CD14-positive monocyte (primary cell): ENCODE measurements at regions not wholly inside any gene's neighbourhood (a gene's known extent, or its start where the extent isn't known, plus 50 kb on each side); places are given as distances from the start of the nearest gene placed in this dataset.
A peak's percentile ranks its signal among the peaks of the same experiment; 100 is the strongest.

ENCODE experiments used
- DNase-seq, 3 donors: peaks; one replicate each; pipeline ENCODE4 v3.0.0-alpha.2; 2011 to 2022
- H2AFZ ChIP-seq: 2 replicates; pipeline ENCODE4 v1.6.0; 2012; ENCODE audit warnings: mild to moderate bottlenecking, low read depth, low read length, inconsistent platforms; ENCODE audit not compliant: insufficient read depth, poor library complexity, severe bottlenecking
- H3K27ac ChIP-seq, 2 donors: 1 replicate in 1 of 2; 2 replicates in 1 of 2; pipeline ENCODE4 v1.5.1; 2012 to 2013; ENCODE audit warnings: low read length in 2 of 2, control low read depth in 1 of 2, inconsistent platforms in 1 of 2, low read depth in 1 of 2, mild to moderate bottlenecking in 1 of 2
- H3K27me3 ChIP-seq, 2 donors: one replicate each; pipeline versions ENCODE4 v1.6.0 to v1.6.1; 2011 to 2013; ENCODE audit warnings: low read length in 2 of 2; ENCODE audit not compliant: control insufficient read depth in 2 of 2, insufficient read depth in 2 of 2
- H3K36me3 ChIP-seq, 2 donors: replicated peaks in 1 of 2; 1 replicate in 1 of 2; 2 replicates in 1 of 2; pipeline versions ENCODE4 v1.5.1 to v1.6.1; 2012 to 2013; ENCODE audit warnings: low read length in 2 of 2, control low read depth in 1 of 2, inconsistent platforms in 1 of 2, mild to moderate bottlenecking in 1 of 2; ENCODE audit not compliant: insufficient read depth in 2 of 2, control insufficient read depth in 1 of 2
- H3K4me1 ChIP-seq, 2 donors: 1 replicate in 1 of 2; 2 replicates in 1 of 2; pipeline versions ENCODE4 v1.5.1 to v1.6.1; 2012 to 2013; ENCODE audit warnings: low read length in 2 of 2, control low read depth in 1 of 2, inconsistent platforms in 1 of 2, mild to moderate bottlenecking in 1 of 2, moderate library complexity in 1 of 2; ENCODE audit not compliant: insufficient read depth in 2 of 2, control insufficient read depth in 1 of 2
- H3K4me2 ChIP-seq: replicated peaks from 2 replicates; pipeline ENCODE3; 2012; ENCODE audit warnings: low read length, moderate library complexity, mild to moderate bottlenecking; ENCODE audit not compliant: poor library complexity, severe bottlenecking; ENCODE audit errors: extremely low read depth
- H3K4me3 ChIP-seq, 3 experiments: fragments of 200-600 bp in 1 of 3; sonication (generic) in 1 of 3; replicated peaks in 1 of 3; 1 replicate in 2 of 3; 2 replicates in 1 of 3; pipeline ENCODE4 v1.5.1; 2011 to 2013; ENCODE audit warnings: low read length in 3 of 3, mild to moderate bottlenecking in 3 of 3, control low read depth in 2 of 3, low read depth in 2 of 3, inconsistent platforms in 1 of 3, moderate library complexity in 1 of 3
- H3K79me2 ChIP-seq: 2 replicates; pipeline ENCODE4 v1.6.0; 2012; ENCODE audit warnings: mild to moderate bottlenecking, control low read depth, inconsistent platforms, low read length, moderate library complexity; ENCODE audit not compliant: insufficient read depth
- H3K9ac ChIP-seq: 2 replicates; pipeline ENCODE4 v1.6.0; 2017; ENCODE audit warnings: low read length, mild to moderate bottlenecking; ENCODE audit not compliant: insufficient read depth, poor library complexity, severe bottlenecking
- H3K9me3 ChIP-seq, 2 donors: replicated peaks in 1 of 2; 1 replicate in 1 of 2; 2 replicates in 1 of 2; pipeline versions ENCODE4 v1.5.1 to v1.6.1; 2012 to 2013; ENCODE audit warnings: low read length in 2 of 2, control low read depth in 1 of 2; ENCODE audit not compliant: control insufficient read depth in 1 of 2, insufficient read depth in 1 of 2
- H4K20me1 ChIP-seq: 2 replicates; pipeline ENCODE4 v1.6.0; 2012; ENCODE audit warnings: mild to moderate bottlenecking, low read length, control low read depth, moderate library complexity; ENCODE audit not compliant: insufficient read depth
- H3K27ac Mint-ChIP-seq, 7 donors: one replicate each; pipeline ENCODE4 v1.8.0; 2020; ENCODE audit warnings: mild to moderate bottlenecking in 7 of 7, mixed read lengths in 7 of 7, moderate library complexity in 6 of 7, inconsistent platforms in 2 of 7
- H3K27me3 Mint-ChIP-seq, 3 donors: one replicate each; pipeline ENCODE4 v1.8.0; 2021 to 2022; ENCODE audit warnings: low read depth in 3 of 3, mild to moderate bottlenecking in 3 of 3, mixed read lengths in 3 of 3, moderate library complexity in 3 of 3, inconsistent platforms in 1 of 3
- H3K36me3 Mint-ChIP-seq, 2 donors: one replicate each; pipeline ENCODE4 v1.8.0; 2020; ENCODE audit warnings: mixed read lengths in 2 of 2, inconsistent platforms in 1 of 2, mild to moderate bottlenecking in 1 of 2
- H3K4me1 Mint-ChIP-seq: one replicate; pipeline ENCODE4 v1.8.0; 2020; ENCODE audit warnings: mild to moderate bottlenecking, mixed read lengths
- H3K4me3 Mint-ChIP-seq, 2 donors: one replicate each; pipeline ENCODE4 v1.8.0; 2020; ENCODE audit warnings: mild to moderate bottlenecking in 2 of 2, mixed read lengths in 2 of 2, moderate library complexity in 1 of 2
- H3K9me3 Mint-ChIP-seq, 7 donors: one replicate each; pipeline ENCODE4 v1.8.0; 2020 to 2022; ENCODE audit warnings: mixed read lengths in 7 of 7, mild to moderate bottlenecking in 6 of 7, moderate library complexity in 6 of 7, inconsistent platforms in 2 of 7
- CTCF ChIP-seq: fragments of 200-600 bp; IDR thresholded peaks from one replicate; pipeline ENCODE4 v1.8.0; 2022; ENCODE audit warnings: antibody characterized with exemption, mild to moderate bottlenecking
- WGBS: methylation state at CpG from one replicate; pipeline ENCODE4 v1.1.5; 2013; ENCODE audit warnings: missing lambda C conversion rate; ENCODE audit not compliant: insufficient coverage; 5-methylcytosine and 5-hydroxymethylcytosine counted together
- intact Hi-C, 2 donors: fragments of 100-400 bp; cut with micrococcal nuclease; formaldehyde crosslinking; loops; one replicate each; pipeline versions ENCODE4 v1.15.0 to v1.15.1; 2023

GRCh38 chr9:3733039-3733408 is 207.2 kb upstream of the RFX3 start:
- no peak overlapping the region for H3K4me3 Mint-ChIP-seq
- no peaks in the 10 kb centered on the region for H3K36me3 Mint-ChIP-seq
- no peak for TF ChIP-seq CTCF

GRCh38 chr9:3732077-3733038 is 206.6 kb upstream of the RFX3 start:
- Histone ChIP-seq H3K4me2 (peak overlapping the region; percentile 22), H3K36me3 (no peaks in the 10 kb centered on the region), H3K9me3 (no peaks in the 10 kb centered on the region), H3K4me3 (no peak overlapping the region), H3K79me2 (no peaks in the 10 kb centered on the region), H4K20me1 (no peaks in the 10 kb centered on the region), H3K9ac (no peak overlapping the region), H2AFZ (peak overlapping the region; percentile 19), H3K4me1 (peaks cover 14 to 17% of the 10 kb centered on the region in 2 donors), H3K27ac (no peak overlapping the region), H3K27me3 (no peaks in the 10 kb centered on the region)
- WGBS = 0% methylated on average over 2 of the region's 7 CpGs
- H3K27me3 Mint-ChIP-seq = peaks cover 0 to 1% (median 0%) of the 10 kb centered on the region in 3 donors
- peaks cover 18% of the 10 kb centered on the region for H3K4me1 Mint-ChIP-seq
- H3K4me3 Mint-ChIP-seq = peak overlapping the region in 1 of 2 donors; percentile 51
- peak; percentile 19 to 72 (median 54) for DNase-seq
- H3K36me3 Mint-ChIP-seq = no peaks in the 10 kb centered on the region
- peak overlapping the region in 1 of 7 donors; percentile 24 for H3K27ac Mint-ChIP-seq
- H3K9me3 Mint-ChIP-seq = peaks cover 0 to 5% (median 0%) of the 10 kb centered on the region in 7 donors
- intact Hi-C loops = loop anchor here (5.0 to 10.0 kb wide), 3 partner anchors 382 to 612 kb away; no protein-coding TSS in a partner anchor
- peak; percentile 81 for TF ChIP-seq CTCF

More at GRCh38 chr9:3733039-3733408, 207.2 kb upstream of the RFX3 start:
- DNase-seq = no peak
- no peaks in the 10 kb centered on the region for H3K36me3 ChIP-seq
- Mint-ChIP-seq H3K4me1 (peaks cover 19% of the 10 kb centered on the region), H3K27me3 (peaks cover 0 to 1% (median 0%) of the 10 kb centered on the region in 3 donors), H3K9me3 (peaks cover 0 to 5% (median 0%) of the 10 kb centered on the region in 7 donors), H3K27ac (no peak overlapping the region)
- no peaks in the 10 kb centered on the region for H4K20me1 ChIP-seq
- 76% methylated on average over 3 of the region's 3 CpGs for WGBS
- no peaks in the 10 kb centered on the region for H3K9me3 ChIP-seq
- no peak overlapping the region for H3K4me2 ChIP-seq
- intact Hi-C loops = loop anchor here (5.0 to 10.0 kb wide), 3 partner anchors 382 to 612 kb away; no protein-coding TSS in a partner anchor
- no peak overlapping the region for H3K9ac ChIP-seq
- H3K4me1 ChIP-seq = peaks cover 14 to 18% of the 10 kb centered on the region in 2 donors
- H3K4me3 ChIP-seq = no peak overlapping the region
- no peaks in the 10 kb centered on the region for H3K27me3 ChIP-seq
- H3K27ac ChIP-seq = no peak overlapping the region
- no peaks in the 10 kb centered on the region for H3K79me2 ChIP-seq
- H2AFZ ChIP-seq = no peak overlapping the region
